ENCODE measurements at regions not wholly inside any gene's neighbourhood (a gene's known extent, or its start where the extent isn't known, plus 50 kb on each side); places are given as distances from the start of the nearest gene placed in this dataset.

DNA sequence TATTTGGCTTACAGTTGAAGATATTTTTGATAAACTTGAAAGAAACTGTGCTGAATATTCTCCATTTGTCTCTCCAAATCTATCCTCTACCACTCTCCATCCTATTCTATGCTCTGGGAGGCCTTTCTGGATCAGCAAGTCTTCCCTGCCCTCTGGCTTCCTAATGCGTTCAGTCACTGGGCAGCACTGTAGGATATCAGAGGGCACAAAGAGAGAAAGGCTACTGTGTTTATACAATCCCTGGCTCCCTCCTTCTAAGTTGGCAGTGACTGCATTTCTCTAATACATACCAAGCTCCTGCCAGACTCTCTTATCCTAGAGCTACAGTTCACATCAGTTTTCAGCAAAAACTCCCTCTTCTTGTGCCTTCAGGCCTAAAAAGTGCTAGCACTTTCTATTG is 102.1 kb upstream of the FHIT start (continued):
- TF ChIP-seq, protein P1, sequence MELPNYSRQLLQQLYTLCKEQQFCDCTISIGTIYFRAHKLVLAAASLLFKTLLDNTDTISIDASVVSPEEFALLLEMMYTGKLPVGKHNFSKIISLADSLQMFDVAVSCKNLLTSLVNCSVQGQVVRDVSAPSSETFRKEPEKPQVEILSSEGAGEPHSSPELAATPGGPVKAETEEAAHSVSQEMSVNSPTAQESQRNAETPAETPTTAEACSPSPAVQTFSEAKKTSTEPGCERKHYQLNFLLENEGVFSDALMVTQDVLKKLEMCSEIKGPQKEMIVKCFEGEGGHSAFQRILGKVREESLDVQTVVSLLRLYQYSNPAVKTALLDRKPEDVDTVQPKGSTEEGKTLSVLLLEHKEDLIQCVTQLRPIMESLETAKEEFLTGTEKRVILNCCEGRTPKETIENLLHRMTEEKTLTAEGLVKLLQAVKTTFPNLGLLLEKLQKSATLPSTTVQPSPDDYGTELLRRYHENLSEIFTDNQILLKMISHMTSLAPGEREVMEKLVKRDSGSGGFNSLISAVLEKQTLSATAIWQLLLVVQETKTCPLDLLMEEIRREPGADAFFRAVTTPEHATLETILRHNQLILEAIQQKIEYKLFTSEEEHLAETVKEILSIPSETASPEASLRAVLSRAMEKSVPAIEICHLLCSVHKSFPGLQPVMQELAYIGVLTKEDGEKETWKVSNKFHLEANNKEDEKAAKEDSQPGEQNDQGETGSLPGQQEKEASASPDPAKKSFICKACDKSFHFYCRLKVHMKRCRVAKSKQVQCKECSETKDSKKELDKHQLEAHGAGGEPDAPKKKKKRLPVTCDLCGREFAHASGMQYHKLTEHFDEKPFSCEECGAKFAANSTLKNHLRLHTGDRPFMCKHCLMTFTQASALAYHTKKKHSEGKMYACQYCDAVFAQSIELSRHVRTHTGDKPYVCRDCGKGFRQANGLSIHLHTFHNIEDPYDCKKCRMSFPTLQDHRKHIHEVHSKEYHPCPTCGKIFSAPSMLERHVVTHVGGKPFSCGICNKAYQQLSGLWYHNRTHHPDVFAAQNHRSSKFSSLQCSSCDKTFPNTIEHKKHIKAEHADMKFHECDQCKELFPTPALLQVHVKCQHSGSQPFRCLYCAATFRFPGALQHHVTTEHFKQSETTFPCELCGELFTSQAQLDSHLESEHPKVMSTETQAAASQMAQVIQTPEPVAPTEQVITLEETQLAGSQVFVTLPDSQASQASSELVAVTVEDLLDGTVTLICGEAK (IDR thresholded peaks at IDR 0.05): no peak
- TF ChIP-seq, protein P1 (CRISPR knock-in tag; IDR thresholded peaks at IDR 0.05): no peak
- TF ChIP-seq GABPA (IDR thresholded peaks at IDR 0.05; ENCODE audit: low read depth, low read length) (no peak), GABPA (CRISPR knock-in tag; IDR thresholded peaks at IDR 0.05; ENCODE audit: low read depth) (no peak), SMARCC2 (IDR thresholded peaks at IDR 0.05) (no peak), ZNF609 (CRISPR knock-in tag; IDR thresholded peaks at IDR 0.05; ENCODE audit: borderline replicate concordance) (no peak), POLR2G (IDR thresholded peaks at IDR 0.05; ENCODE audit: low read depth, low read length) (no peak), ZNF124 (CRISPR knock-in tag; IDR thresholded peaks at IDR 0.05) (no peak), ZNF263 (CRISPR knock-in tag; IDR thresholded peaks at IDR 0.05) (no peak), ZIK1 (CRISPR knock-in tag; IDR thresholded peaks at IDR 0.05; ENCODE audit: borderline replicate concordance, low read depth) (no peak), ZNF451 (CRISPR knock-in tag; IDR thresholded peaks at IDR 0.05) (no peak), ZNF274 (CRISPR knock-in tag; IDR thresholded peaks at IDR 0.05) (no peak), ZNF883 (CRISPR knock-in tag; IDR thresholded peaks at IDR 0.05; ENCODE audit: not compliant biosample characterization) (no peak), ZBTB21 (CRISPR knock-in tag; IDR thresholded peaks at IDR 0.05) (no peak)
- TF ChIP-seq, protein P2, sequence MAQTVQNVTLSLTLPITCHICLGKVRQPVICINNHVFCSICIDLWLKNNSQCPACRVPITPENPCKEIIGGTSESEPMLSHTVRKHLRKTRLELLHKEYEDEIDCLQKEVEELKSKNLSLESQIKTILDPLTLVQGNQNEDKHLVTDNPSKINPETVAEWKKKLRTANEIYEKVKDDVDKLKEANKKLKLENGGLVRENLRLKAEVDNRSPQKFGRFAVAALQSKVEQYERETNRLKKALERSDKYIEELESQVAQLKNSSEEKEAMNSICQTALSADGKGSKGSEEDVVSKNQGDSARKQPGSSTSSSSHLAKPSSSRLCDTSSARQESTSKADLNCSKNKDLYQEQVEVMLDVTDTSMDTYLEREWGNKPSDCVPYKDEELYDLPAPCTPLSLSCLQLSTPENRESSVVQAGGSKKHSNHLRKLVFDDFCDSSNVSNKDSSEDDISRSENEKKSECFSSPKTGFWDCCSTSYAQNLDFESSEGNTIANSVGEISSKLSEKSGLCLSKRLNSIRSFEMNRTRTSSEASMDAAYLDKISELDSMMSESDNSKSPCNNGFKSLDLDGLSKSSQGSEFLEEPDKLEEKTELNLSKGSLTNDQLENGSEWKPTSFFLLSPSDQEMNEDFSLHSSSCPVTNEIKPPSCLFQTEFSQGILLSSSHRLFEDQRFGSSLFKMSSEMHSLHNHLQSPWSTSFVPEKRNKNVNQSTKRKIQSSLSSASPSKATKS (CRISPR knock-in tag; IDR thresholded peaks at IDR 0.05): no peak
